Ascending aorta (tissue), 2 donors: ENCODE measurements at regions not wholly inside any gene's neighbourhood (a gene's known extent, or its start where the extent isn't known, plus 50 kb on each side); places are given as distances from the start of the nearest gene placed in this dataset.

ENCODE experiments used
- DNase-seq, 2 donors: peaks; one replicate each; pipeline ENCODE4 v3.0.0-alpha.2; 2019; ENCODE audit warnings: low spot score in 2 of 2
- H3K27ac ChIP-seq, 2 donors: fragments of 200-600 bp; sonication (generic); one replicate each; pipeline ENCODE4 v1.5.1; 2016 to 2017; ENCODE audit warnings: mild to moderate bottlenecking in 1 of 2
- H3K27me3 ChIP-seq: fragments of 200-600 bp; sonication (generic); one replicate; pipeline ENCODE4 v1.5.1; 2017
- H3K36me3 ChIP-seq, 2 donors: fragments of 200-600 bp; sonication (generic); one replicate each; pipeline ENCODE4 v1.5.1; 2016
- H3K4me1 ChIP-seq, 2 donors: fragments of 200-600 bp; sonication (generic); one replicate each; pipeline ENCODE4 v1.5.1; 2016 to 2017; ENCODE audit warnings: mild to moderate bottlenecking in 1 of 2
- H3K4me3 ChIP-seq, 2 donors: fragments of 200-600 bp; sonication (generic); one replicate each; pipeline ENCODE4 v1.5.1; 2016 to 2017; ENCODE audit warnings: mild to moderate bottlenecking in 1 of 2
- H3K9me3 ChIP-seq, 2 donors: fragments of 200-600 bp; sonication (generic); one replicate each; pipeline ENCODE4 v1.5.1; 2016
- CTCF ChIP-seq, 3 experiments: fragments of 200-600 bp in 2 of 3; fragments of 450-650 bp in 1 of 3; sonication (generic) in 2 of 3; IDR thresholded peaks; one replicate each; pipeline ENCODE4 v1.5.1; 2016 to 2019; ENCODE audit warnings: antibody characterized with exemption in 3 of 3, mild to moderate bottlenecking in 1 of 3, moderate library complexity in 1 of 3
- intact Hi-C: fragments of 100-400 bp; cut with DNase I; formaldehyde crosslinking; loops from one replicate; pipeline ENCODE4 v1.15.1; 2023

- H3K27me3 ChIP-seq: no peaks in the 10 kb centered on the region
- no peaks in the 10 kb centered on the region for H3K9me3 ChIP-seq
- no peaks in the 10 kb centered on the region for H3K36me3 ChIP-seq
- H3K27ac ChIP-seq: no peak overlapping the region
- no peak overlapping the region for H3K4me3 ChIP-seq
- H3K4me1 ChIP-seq: no peaks in the 10 kb centered on the region
- no peak for DNase-seq
- peak; percentile 62 to 81 (median 74) for TF ChIP-seq CTCF (IDR thresholded peaks at IDR 0.05)
- intact Hi-C loops: loop anchor here (5.0 to 10.0 kb wide), 4 partner anchors 131 to 916 kb away; partner anchors contain the start of genes DKK2 and GIMD1
Measured at GRCh38 chr4:107183155-107183774, 147.2 kb upstream of the DKK2 start.

- intact Hi-C loops: loop anchor here (5.0 to 10.0 kb wide), 4 partner anchors 130 to 915 kb away; partner anchors contain the start of genes DKK2 and GIMD1
- Histone ChIP-seq H3K4me1 (no peaks in the 10 kb centered on the region), H3K4me3 (no peak overlapping the region), H3K9me3 (no peaks in the 10 kb centered on the region), H3K27ac (no peak overlapping the region), H3K36me3 (no peaks in the 10 kb centered on the region), H3K27me3 (no peaks in the 10 kb centered on the region)
- DNase-seq: no peak
- no peak for TF ChIP-seq CTCF (IDR thresholded peaks at IDR 0.05)
Measured at GRCh38 chr4:107182347-107182746, 146.2 kb upstream of the DKK2 start.

GRCh38 chr4:107166873-107167450, 130.8 kb upstream of the DKK2 start:
- no peaks in the 10 kb centered on the region for H3K27me3 ChIP-seq
- no peak for DNase-seq
- intact Hi-C loops: no loop called here
- H3K9me3 ChIP-seq: peaks cover 0 to 7% of the 10 kb centered on the region in 2 donors
- no peaks in the 10 kb centered on the region for H3K36me3 ChIP-seq
- H3K4me3 ChIP-seq: no peak overlapping the region
- no peak for TF ChIP-seq CTCF (IDR thresholded peaks at IDR 0.05)
- no peak overlapping the region for H3K27ac ChIP-seq
- no peaks in the 10 kb centered on the region for H3K4me1 ChIP-seq

- H3K9me3 ChIP-seq: peaks cover 0 to 10% of the 10 kb centered on the region in 2 donors
- no peak overlapping the region for H3K4me3 ChIP-seq
- no peak for TF ChIP-seq CTCF (IDR thresholded peaks at IDR 0.05)
- H3K36me3 ChIP-seq: no peaks in the 10 kb centered on the region
- intact Hi-C loops: no loop called here
- no peak overlapping the region for H3K27ac ChIP-seq
- H3K4me1 ChIP-seq: no peaks in the 10 kb centered on the region
- DNase-seq: no peak
- no peaks in the 10 kb centered on the region for H3K27me3 ChIP-seq
Measured at GRCh38 chr4:107166181-107166580, 130.1 kb upstream of the DKK2 start.

- H3K4me3 ChIP-seq: no peak overlapping the region
- no peak for DNase-seq
- H3K36me3 ChIP-seq: no peaks in the 10 kb centered on the region
- intact Hi-C loops: no loop called here
- TF ChIP-seq CTCF (IDR thresholded peaks at IDR 0.05): no peak
- H3K4me1 ChIP-seq: no peaks in the 10 kb centered on the region
- H3K9me3 ChIP-seq: peaks cover 0 to 10% of the 10 kb centered on the region in 2 donors
- H3K27ac ChIP-seq: no peak overlapping the region
- no peaks in the 10 kb centered on the region for H3K27me3 ChIP-seq
Measured at GRCh38 chr4:107164962-107165475, 128.9 kb upstream of the DKK2 start.
